HCT116 (cell line): ENCODE measurements at regions not wholly inside any gene's neighbourhood (a gene's known extent, or its start where the extent isn't known, plus 50 kb on each side); places are given as distances from the start of the nearest gene placed in this dataset.

Experiments used
- ATAC-seq: fragments of 200-7000 bp; cut with Tn5 transposase; 2 replicates; pipeline ENCODE4 v1.9.1; 2020; ENCODE audit warnings: mild to moderate bottlenecking, moderate library complexity
- BruUV-seq: library from RNA; stranded (reverse); fragments of 400-500 nt; replicated peaks from 2 replicates; lab custom pipeline; 2021; lab: Mats Ljungman, UMichigan
- CTCF ChIA-PET: fragments of 300-600 bp; sonication (Branson Sonifier 250); formaldehyde crosslinking; loops from one replicate; lab custom pipeline; 2021; ENCODE audit warnings: antibody characterized with exemption; lab: Charles Lee
- POLR2A ChIA-PET: fragments of 300-600, 350-600 bp; sonication (Branson Sonifier 250); formaldehyde crosslinking; loops from one replicate; lab custom pipeline; 2021; ENCODE audit warnings: antibody characterized with exemption; lab: Charles Lee
- RAD21 ChIA-PET, 2 experiments: fragments of 300-600 bp; sonication (Branson Sonifier 250); formaldehyde crosslinking; loops; one replicate each; lab custom pipeline; 2023; ENCODE audit warnings: low total read pairs in 2 of 2; ENCODE audit not compliant: uncharacterized antibody in 2 of 2, unreplicated experiment in 2 of 2, low non-redundant PET in 1 of 2; lab: Charles Lee
- DNase-seq: peaks from one replicate; pipeline ENCODE4 v3.0.0-alpha.2; 2010; ENCODE audit warnings: low read depth, low spot score
- H2AFZ ChIP-seq: fragments of 200-600 bp; shearing (Covaris generic), sonication (generic); 2 replicates; pipeline ENCODE4 v1.6.1; 2017; ENCODE audit warnings: low read depth, mixed run types, mixed read lengths, antibody characterized with exemption, low read length; ENCODE audit not compliant: poor library complexity, severe bottlenecking
- H3K27ac ChIP-seq: 2 replicates; pipeline ENCODE4 v1.5.1; 2012; ENCODE audit warnings: low read depth, low read length
- H3K27me3 ChIP-seq: fragments of 200-600 bp; sonication (generic); 2 replicates; pipeline ENCODE4 v1.6.1; 2016; ENCODE audit warnings: mixed run types, low read length, mixed read lengths; ENCODE audit not compliant: insufficient read depth
- H3K36me3 ChIP-seq, 2 experiments: fragments of 200-500 bp in 1 of 2; fragments of 200-600 bp in 1 of 2; sonication (Bioruptor generic) in 1 of 2; sonication (generic) in 1 of 2; 2 replicates each; pipeline versions ENCODE4 v1.5.1 to v1.6.1; 2014 to 2016; ENCODE audit warnings: low read length in 2 of 2, inconsistent platforms in 1 of 2, mixed read lengths in 1 of 2, mixed run types in 1 of 2; ENCODE audit not compliant: insufficient read depth in 2 of 2, control insufficient read depth in 1 of 2
- H3K4me1 ChIP-seq, 2 experiments: fragments of 200-600 bp in 1 of 2; sonication (generic) in 1 of 2; 2 replicates each; pipeline versions ENCODE4 v1.5.1 to v1.6.1; 2012 to 2017; ENCODE audit warnings: low read length in 2 of 2, inconsistent platforms in 1 of 2, mild to moderate bottlenecking in 1 of 2, mixed read lengths in 1 of 2, mixed run types in 1 of 2, moderate library complexity in 1 of 2; ENCODE audit not compliant: insufficient read depth in 2 of 2, control insufficient read depth in 1 of 2
- H3K4me2 ChIP-seq: fragments of 200-600 bp; sonication (generic); 2 replicates; pipeline ENCODE4 v1.6.1; 2017; ENCODE audit warnings: mixed run types, low read length, mixed read lengths
- H3K4me3 ChIP-seq, 2 experiments: fragments of 200-600 bp in 1 of 2; sonication (generic) in 1 of 2; replicated peaks in 1 of 2; 2 replicates each; pipeline ENCODE4 v1.5.1; 2011 to 2016; ENCODE audit warnings: low read length in 2 of 2, control low read depth in 1 of 2, low read depth in 1 of 2, mild to moderate bottlenecking in 1 of 2, mixed read lengths in 1 of 2, mixed run types in 1 of 2
- H3K79me2 ChIP-seq: fragments of 200-600 bp; sonication (generic); 2 replicates; pipeline ENCODE4 v1.6.1; 2017; ENCODE audit warnings: mild to moderate bottlenecking, mixed run types, low read length, moderate library complexity, mixed read lengths; ENCODE audit not compliant: insufficient read depth
- H3K9ac ChIP-seq: fragments of 200-600 bp; sonication (generic); 2 replicates; pipeline ENCODE4 v1.6.1; 2016; ENCODE audit warnings: low read length, mixed read lengths
- H3K9me2 ChIP-seq: fragments of 200-600 bp; sonication (generic), shearing (Covaris generic); 2 replicates; pipeline ENCODE4 v1.6.1; 2017; ENCODE audit warnings: mixed run types, mild to moderate bottlenecking, moderate library complexity; ENCODE audit not compliant: insufficient read depth
- H3K9me3 ChIP-seq, 2 experiments: fragments of 200-500 bp in 1 of 2; fragments of 200-600 bp in 1 of 2; sonication (Bioruptor generic) in 1 of 2; sonication (generic) in 1 of 2; 2 replicates each; pipeline ENCODE4 v1.6.1; 2014 to 2017; ENCODE audit warnings: low read length in 2 of 2, mixed read lengths in 2 of 2, inconsistent platforms in 1 of 2, low read depth in 1 of 2, mild to moderate bottlenecking in 1 of 2, mixed run types in 1 of 2, moderate library complexity in 1 of 2; ENCODE audit not compliant: control insufficient read depth in 1 of 2, insufficient read depth in 1 of 2
- H4K20me1 ChIP-seq: fragments of 200-600 bp; sonication (generic), shearing (Covaris generic); 2 replicates; pipeline ENCODE4 v1.6.1; 2017; ENCODE audit warnings: mixed run types, mild to moderate bottlenecking, moderate library complexity; ENCODE audit not compliant: insufficient read depth
- CBX3 ChIP-seq: IDR thresholded peaks from 2 replicates; pipeline ENCODE4 v1.6.1; 2012; ENCODE audit warnings: low read depth
- CEBPB ChIP-seq: IDR thresholded peaks from 2 replicates; pipeline ENCODE4 v1.6.1; 2012; ENCODE audit warnings: low read depth
- CTCF ChIP-seq, 3 experiments: fragments of 200-600 bp in 1 of 3; sonication (generic) in 1 of 3; IDR thresholded peaks in 2 of 3; conservative IDR thresholded peaks in 1 of 3; 2 replicates each; pipeline ENCODE4 v1.5.1; 2012 to 2017; ENCODE audit warnings: low read depth in 2 of 3, low read length in 2 of 3, antibody characterized with exemption in 1 of 3, borderline replicate concordance in 1 of 3, control low read depth in 1 of 3, mild to moderate bottlenecking in 1 of 3, mixed read lengths in 1 of 3, mixed run types in 1 of 3, moderate library complexity in 1 of 3; ENCODE audit not compliant: insufficient read depth in 1 of 3
- EGR1 ChIP-seq: IDR thresholded peaks from 2 replicates; pipeline ENCODE4 v1.6.1; 2012; ENCODE audit warnings: low read depth
- EZH2 ChIP-seq: fragments of 200-600 bp; sonication (generic); IDR thresholded peaks from 2 replicates; pipeline ENCODE4 v1.6.1; 2017; ENCODE audit warnings: antibody characterized with exemption, mixed run types
- MAX ChIP-seq: IDR thresholded peaks from 2 replicates; pipeline ENCODE4 v1.6.1; 2012
- POLR2A ChIP-seq: IDR thresholded peaks from 2 replicates; pipeline ENCODE4 v1.7.0; 2011; ENCODE audit warnings: borderline replicate concordance; ENCODE audit not compliant: insufficient read depth, insufficient read length; ENCODE audit errors: extremely low read depth
- POLR2AphosphoS5 ChIP-seq: IDR thresholded peaks from 2 replicates; pipeline ENCODE4 v1.6.1; 2011; ENCODE audit warnings: mild to moderate bottlenecking, low read depth, low read length, moderate library complexity
- SP1 ChIP-seq: IDR thresholded peaks from 2 replicates; pipeline ENCODE4 v1.6.1; 2012; ENCODE audit warnings: low read depth
- TCF7L2 ChIP-seq: IDR thresholded peaks from 2 replicates; pipeline ENCODE4 v1.7.0; 2011; ENCODE audit warnings: borderline replicate concordance, inconsistent platforms; ENCODE audit not compliant: insufficient read depth, insufficient read length; ENCODE audit errors: extremely low read depth
- YY1 ChIP-seq: IDR thresholded peaks from 2 replicates; pipeline ENCODE4 v1.6.1; 2011; ENCODE audit warnings: low read length, low read depth, moderate library complexity, mild to moderate bottlenecking; ENCODE audit not compliant: insufficient replicate concordance; ENCODE audit errors: extremely low read depth
- ZFX ChIP-seq: fragments of 450-650 bp; IDR thresholded peaks from 2 replicates; pipeline ENCODE4 v1.6.1; 2017
- ZNF274 ChIP-seq: fragments of 200-500 bp; sonication (Bioruptor generic); IDR thresholded peaks from 2 replicates; pipeline ENCODE4 v1.6.1; 2014; ENCODE audit warnings: mild to moderate bottlenecking, low read depth, low read length, inconsistent platforms
- intact Hi-C: fragments of 100-400 bp; cut with micrococcal nuclease; formaldehyde crosslinking; loops from 2 replicates; pipeline ENCODE4 v1.10.0; 2022

GRCh38 chr22:27513021-27513420, 288.5 kb downstream of the MN1 start:
- CTCF ChIA-PET = no interaction called here
- ATAC-seq = no peak
- no peaks in the 10 kb centered on the region for H3K9me3 ChIP-seq
- no peak overlapping the region for H3K27ac ChIP-seq
- peaks cover 9% of the 10 kb centered on the region; the same call in 1 of the 2 replicates for H3K27me3 ChIP-seq
- POLR2A ChIA-PET = no interaction called here
- no peak overlapping the region for H3K9ac ChIP-seq
- no peaks in the 10 kb centered on the region for H4K20me1 ChIP-seq
- H3K4me1 ChIP-seq = no peaks in the 10 kb centered on the region
- H3K4me2 ChIP-seq = no peak overlapping the region
- no peak overlapping the region for H2AFZ ChIP-seq
- RAD21 ChIA-PET = no interaction called here
- H3K36me3 ChIP-seq = no peaks in the 10 kb centered on the region
- no peaks in the 10 kb centered on the region for H3K79me2 ChIP-seq
- H3K9me2 ChIP-seq = no peaks in the 10 kb centered on the region
- no peak overlapping the region for H3K4me3 ChIP-seq
- DNase-seq = no peak
- BruUV-seq = no TSS peak
- no peak for TF ChIP-seq TCF7L2
- no peak for TF ChIP-seq POLR2A
- TF ChIP-seq SP1 = no peak
- no peak for TF ChIP-seq POLR2AphosphoS5
- TF ChIP-seq MAX = no peak
- no peak for TF ChIP-seq CBX3
- intact Hi-C loops = no loop called here

- ATAC-seq = no peak
- no peaks in the 10 kb centered on the region for H3K79me2 ChIP-seq
- H2AFZ ChIP-seq = no peak overlapping the region
- H3K4me1 ChIP-seq = no peaks in the 10 kb centered on the region
- no peaks in the 10 kb centered on the region for H3K9me3 ChIP-seq
- peaks cover 3% of the 10 kb centered on the region; the same call in 1 of the 2 replicates for H3K27me3 ChIP-seq
- no peak overlapping the region for H3K4me3 ChIP-seq
- H4K20me1 ChIP-seq = no peaks in the 10 kb centered on the region
- no TSS peak for BruUV-seq
- no peak for DNase-seq
- RAD21 ChIA-PET = no interaction called here
- H3K36me3 ChIP-seq = no peaks in the 10 kb centered on the region
- H3K4me2 ChIP-seq = no peak overlapping the region
- no peak overlapping the region for H3K9ac ChIP-seq
- intact Hi-C loops = no loop called here
- POLR2A ChIA-PET = interaction anchor here (1.2 kb wide), 1 partner anchor 9 kb away, joined by 3 read pairs; no protein-coding TSS in a partner anchor
- CTCF ChIA-PET = no interaction called here
- H3K9me2 ChIP-seq = no peaks in the 10 kb centered on the region
- TF ChIP-seq YY1 = no peak
- TF ChIP-seq ZNF274 = no peak
- no peak for TF ChIP-seq EGR1
- no peak for TF ChIP-seq EZH2
- no peak for TF ChIP-seq POLR2A
- no peak for TF ChIP-seq CEBPB
- no peak for TF ChIP-seq CTCF (IDR thresholded peaks at IDR 0.05 in 2 of 3, conservative IDR thresholded peaks at IDR 0.05 in 1 of 3; ENCODE audit: borderline replicate concordance in 1 of 3, insufficient read depth in 1 of 3, low read depth in 2 of 3, low read length in 2 of 3)
- no peak for TF ChIP-seq ZFX
- no peak for TF ChIP-seq MAX
- TF ChIP-seq, all 23 proteins: peak for 0
- H3K27ac ChIP-seq = no peak overlapping the region
Measured at GRCh38 chr22:27514601-27515523, 286.7 kb downstream of the MN1 start.
